IMR-90 (cell line): ENCODE measurements at regions not wholly inside any gene's neighbourhood (a gene's known extent, or its start where the extent isn't known, plus 50 kb on each side); places are given as distances from the start of the nearest gene placed in this dataset.

Experiments used
- ATAC-seq: fragments of 200-7000 bp; cut with Tn5 transposase; 2 replicates; pipeline ENCODE4 v1.9.1; 2020; ENCODE audit warnings: low read depth, mild to moderate bottlenecking, moderate library complexity
- BruUV-seq: library from RNA; stranded (reverse); fragments of 400-500 nt; replicated peaks from 2 replicates; lab custom pipeline; 2021; lab: Mats Ljungman, UMichigan
- CTCF ChIA-PET: fragments of 300-600 bp; formaldehyde crosslinking; extraction: SDS; loops from one replicate; lab custom pipeline; 2021; ENCODE audit warnings: antibody characterized with exemption; lab: Yijun Ruan, JAX
- POLR2A ChIA-PET: fragments of 300-600 bp; sonication (Branson Sonifier 250); formaldehyde crosslinking; loops from one replicate; lab custom pipeline; 2022; ENCODE audit warnings: antibody characterized with exemption; ENCODE audit not compliant: unreplicated experiment; lab: Charles Lee
- DNase-seq: peaks from one replicate; pipeline ENCODE4 v3.0.0; 2013
- H2AFZ ChIP-seq: replicated peaks from 2 replicates; pipeline ENCODE3; 2013; ENCODE audit warnings: low read length, mild to moderate bottlenecking; ENCODE audit not compliant: poor library complexity
- H2AK5ac ChIP-seq: 2 replicates; pipeline ENCODE4 v1.6.1; 2013; ENCODE audit warnings: low read depth, low read length, inconsistent platforms
- H2AK9ac ChIP-seq: replicated peaks from 2 replicates; pipeline ENCODE3; 2013; ENCODE audit warnings: mild to moderate bottlenecking, low read depth, low read length, moderate library complexity; ENCODE audit not compliant: poor library complexity
- H2BK120ac ChIP-seq: 2 replicates; pipeline ENCODE4 v1.6.1; 2013; ENCODE audit warnings: low read depth, low read length, inconsistent platforms
- H2BK15ac ChIP-seq: 3 replicates; pipeline ENCODE4 v1.6.1; 2013; ENCODE audit warnings: low read depth, low read length, inconsistent platforms
- H2BK20ac ChIP-seq: 2 replicates; pipeline ENCODE4 v1.6.1; 2013; ENCODE audit warnings: low read depth, mild to moderate bottlenecking, inconsistent platforms, low read length, moderate library complexity
- H2BK5ac ChIP-seq: 2 replicates; pipeline ENCODE4 v1.6.1; 2013; ENCODE audit warnings: mild to moderate bottlenecking, low read depth, low read length, inconsistent platforms; ENCODE audit not compliant: poor library complexity, severe bottlenecking
- H3K14ac ChIP-seq: replicated peaks from 2 replicates; pipeline ENCODE4 v1.6.1; 2013; ENCODE audit warnings: low read depth, low read length, inconsistent platforms
- H3K18ac ChIP-seq: 2 replicates; pipeline ENCODE4 v1.6.1; 2013; ENCODE audit warnings: low read depth, low read length, control low read depth
- H3K23ac ChIP-seq: 2 replicates; pipeline ENCODE4 v1.6.1; 2013; ENCODE audit warnings: low read depth, low read length, inconsistent platforms
- H3K27ac ChIP-seq: 2 replicates; pipeline ENCODE4 v1.5.1; 2013; ENCODE audit warnings: mild to moderate bottlenecking, control low read depth, low read length; ENCODE audit not compliant: insufficient read depth
- H3K27me3 ChIP-seq: 2 replicates; pipeline ENCODE4 v1.6.1; 2013; ENCODE audit warnings: low read length; ENCODE audit not compliant: control insufficient read depth, insufficient read depth
- H3K36me3 ChIP-seq: 2 replicates; pipeline ENCODE4 v1.6.1; 2013; ENCODE audit warnings: low read length, mixed read lengths; ENCODE audit not compliant: control insufficient read depth, insufficient read depth
- H3K4ac ChIP-seq: 2 replicates; pipeline ENCODE4 v1.6.1; 2013; ENCODE audit warnings: low read depth, low read length, inconsistent platforms
- H3K4me1 ChIP-seq: 2 replicates; pipeline ENCODE4 v1.6.1; 2013; ENCODE audit warnings: low read length, mixed read lengths; ENCODE audit not compliant: control insufficient read depth, insufficient read depth
- H3K4me2 ChIP-seq: 2 replicates; pipeline ENCODE4 v1.6.1; 2013; ENCODE audit warnings: low read depth, mild to moderate bottlenecking, control low read depth, low read length, moderate library complexity
- H3K4me3 ChIP-seq: 2 replicates; pipeline ENCODE4 v1.5.1; 2013; ENCODE audit warnings: low read depth, mild to moderate bottlenecking, control low read depth, low read length, moderate library complexity; ENCODE audit not compliant: insufficient read depth
- H3K56ac ChIP-seq: 2 replicates; pipeline ENCODE4 v1.6.1; 2013; ENCODE audit warnings: low read length, inconsistent platforms; ENCODE audit not compliant: insufficient read depth; ENCODE audit errors: extremely low read depth
- H3K79me1 ChIP-seq, 2 experiments: 2 replicates each; pipeline ENCODE4 v1.6.1; 2013; ENCODE audit warnings: low read length in 2 of 2, inconsistent platforms in 1 of 2, low read depth in 1 of 2
- H3K9ac ChIP-seq: 2 replicates; pipeline ENCODE4 v1.6.1; 2013; ENCODE audit warnings: low read depth, low read length, control low read depth
- H3K9me1 ChIP-seq: 2 replicates; pipeline ENCODE4 v1.6.1; 2013; ENCODE audit warnings: low read length, inconsistent platforms; ENCODE audit not compliant: insufficient read depth
- H3K9me3 ChIP-seq: 2 replicates; pipeline ENCODE4 v1.6.1; 2013; ENCODE audit warnings: low read length; ENCODE audit not compliant: control insufficient read depth, insufficient read depth
- H4K20me1 ChIP-seq: 2 replicates; pipeline ENCODE4 v1.6.1; 2013; ENCODE audit warnings: low read length, inconsistent platforms; ENCODE audit not compliant: insufficient read depth
- H4K5ac ChIP-seq: 2 replicates; pipeline ENCODE4 v1.6.1; 2013; ENCODE audit warnings: mild to moderate bottlenecking, low read depth, low read length, control low read depth
- H4K8ac ChIP-seq, 2 experiments: 2 replicates each; pipeline ENCODE4 v1.6.1; 2013; ENCODE audit warnings: low read depth in 2 of 2, low read length in 2 of 2, control low read depth in 1 of 2, inconsistent platforms in 1 of 2
- H4K91ac ChIP-seq: 2 replicates; pipeline ENCODE4 v1.6.1; 2013; ENCODE audit warnings: low read depth, low read length, inconsistent platforms; ENCODE audit not compliant: insufficient read depth
- BHLHE40 ChIP-seq: fragments of 150-350 bp; IDR thresholded peaks from 2 replicates; pipeline ENCODE4 v1.6.1; 2016; ENCODE audit warnings: mild to moderate bottlenecking, low read depth, low read length
- CEBPB ChIP-seq: IDR thresholded peaks from 2 replicates; pipeline ENCODE4 v1.6.1; 2012; ENCODE audit warnings: low read depth, low read length, improper control_type of control experiment
- CHD1 ChIP-seq: IDR thresholded peaks from 2 replicates; pipeline ENCODE4 v1.6.1; 2012; ENCODE audit warnings: low read depth, low read length, improper control_type of control experiment
- ELK1 ChIP-seq: fragments of 150-350 bp; IDR thresholded peaks from 2 replicates; pipeline ENCODE4 v1.6.1; 2016; ENCODE audit warnings: low read depth, mild to moderate bottlenecking, low read length, moderate library complexity, borderline replicate concordance
- FOS ChIP-seq: fragments of 150-350 bp; IDR thresholded peaks from 2 replicates; pipeline ENCODE4 v1.6.1; 2016; ENCODE audit warnings: low read depth, low read length
- MAFK ChIP-seq: IDR thresholded peaks from 2 replicates; pipeline ENCODE4 v1.6.1; 2012; ENCODE audit warnings: low read depth, low read length, improper control_type of control experiment
- MAZ ChIP-seq: IDR thresholded peaks from 2 replicates; pipeline ENCODE4 v1.6.1; 2012; ENCODE audit warnings: low read depth, mild to moderate bottlenecking, low read length, improper control_type of control experiment, moderate library complexity, borderline replicate concordance
- MXI1 ChIP-seq: IDR thresholded peaks from 2 replicates; pipeline ENCODE4 v1.6.1; 2012; ENCODE audit warnings: low read depth, mild to moderate bottlenecking, low read length, moderate library complexity, borderline replicate concordance
- POLR2A ChIP-seq: IDR thresholded peaks from 2 replicates; pipeline ENCODE4 v1.6.1; 2012; ENCODE audit warnings: mild to moderate bottlenecking, low read depth, low read length
- RAD21 ChIP-seq: IDR thresholded peaks from 2 replicates; pipeline ENCODE4 v1.6.1; 2012; ENCODE audit warnings: low read length, improper control_type of control experiment
- RCOR1 ChIP-seq: IDR thresholded peaks from 2 replicates; pipeline ENCODE4 v1.6.1; 2012; ENCODE audit warnings: mild to moderate bottlenecking, low read length, improper control_type of control experiment; ENCODE audit not compliant: insufficient replicate concordance
- RFX5 ChIP-seq: IDR thresholded peaks from 2 replicates; pipeline ENCODE4 v1.8.0; 2012; ENCODE audit warnings: low read depth, mild to moderate bottlenecking, low read length, moderate library complexity
- SMC3 ChIP-seq: fragments of 150-350 bp; IDR thresholded peaks from 2 replicates; pipeline ENCODE4 v1.6.1; 2016; ENCODE audit warnings: low read depth, mild to moderate bottlenecking, antibody characterized with exemption, low read length, moderate library complexity
- WGBS, 2 experiments: methylation state at CpG; one replicate each; pipeline versions ENCODE4 v1.1.5 to v1.1.7; 2013; ENCODE audit warnings: missing lambda C conversion rate in 2 of 2; ENCODE audit not compliant: insufficient read length in 1 of 2; ENCODE audit errors: extremely low coverage in 2 of 2; 5-methylcytosine and 5-hydroxymethylcytosine counted together
- dilution Hi-C: fragments of 300-500 bp; cut with HindIII; formaldehyde crosslinking; loops from one replicate; pipeline ENCODE4 v1.14.3; 2018; ENCODE audit warnings: low sequenced_read_pairs; ENCODE audit not compliant: unreplicated experiment
- in situ Hi-C: fragments of 300-500 bp; cut with MboI; formaldehyde crosslinking; loops from 3 replicates; pipeline ENCODE4 v1.14.3; 2019; ENCODE audit warnings: low sequenced_read_pairs, inconsistent platforms, mixed read lengths
- intact Hi-C: fragments of 100-400 bp; cut with micrococcal nuclease; formaldehyde crosslinking; loops from 2 replicates; pipeline ENCODE4 v1.10.0; 2022
- TF ChIP-seq, protein P1 (sequence below): conservative IDR thresholded peaks from 2 replicates; pipeline ENCODE4 v1.5.1; 2012; ENCODE audit warnings: mild to moderate bottlenecking, low read depth, low read length, improper control_type of control experiment
- TF ChIP-seq, protein P2 (sequence below): fragments of 150-350 bp; IDR thresholded peaks from 2 replicates; pipeline ENCODE4 v1.6.1; 2017; ENCODE audit warnings: mild to moderate bottlenecking, antibody characterized with exemption, low read length, low read depth

- WGBS, 2 experiments: no CpG with 5 or more reads among the region's 11 CpGs
- no peak overlapping the region for H3K14ac ChIP-seq
- no peaks in the 10 kb centered on the region for H3K4me1 ChIP-seq
- intact Hi-C loops: no loop called here
- no peak overlapping the region for H3K56ac ChIP-seq
- H3K4me3 ChIP-seq: no peak overlapping the region
- H2BK20ac ChIP-seq: no peak overlapping the region
- H2AFZ ChIP-seq: no peak overlapping the region
- H3K79me1 ChIP-seq: no peaks in the 10 kb centered on the region
- BruUV-seq: no TSS peak
- H2BK15ac ChIP-seq: no peak overlapping the region
- no peak overlapping the region for H2BK120ac ChIP-seq
- no peak overlapping the region for H4K91ac ChIP-seq
- ATAC-seq (no peak), DNase-seq (no peak)
- ChIA-PET POLR2A (no interaction called here), CTCF (no interaction called here)
- H3K4me2 ChIP-seq: no peak overlapping the region
- H3K23ac ChIP-seq: no peak overlapping the region
- H4K8ac ChIP-seq: no peak overlapping the region
- no peak for TF ChIP-seq FOS
- TF ChIP-seq RFX5: no peak
- no peak for TF ChIP-seq SMC3
- no peak for TF ChIP-seq RAD21
- no peak for TF ChIP-seq MAFK
- no peak for TF ChIP-seq MAZ
- TF ChIP-seq RCOR1: no peak
- no peak for TF ChIP-seq CHD1
- TF ChIP-seq CEBPB: no peak
- TF ChIP-seq POLR2A: no peak
- no peak for TF ChIP-seq MXI1
- TF ChIP-seq, protein P1, sequence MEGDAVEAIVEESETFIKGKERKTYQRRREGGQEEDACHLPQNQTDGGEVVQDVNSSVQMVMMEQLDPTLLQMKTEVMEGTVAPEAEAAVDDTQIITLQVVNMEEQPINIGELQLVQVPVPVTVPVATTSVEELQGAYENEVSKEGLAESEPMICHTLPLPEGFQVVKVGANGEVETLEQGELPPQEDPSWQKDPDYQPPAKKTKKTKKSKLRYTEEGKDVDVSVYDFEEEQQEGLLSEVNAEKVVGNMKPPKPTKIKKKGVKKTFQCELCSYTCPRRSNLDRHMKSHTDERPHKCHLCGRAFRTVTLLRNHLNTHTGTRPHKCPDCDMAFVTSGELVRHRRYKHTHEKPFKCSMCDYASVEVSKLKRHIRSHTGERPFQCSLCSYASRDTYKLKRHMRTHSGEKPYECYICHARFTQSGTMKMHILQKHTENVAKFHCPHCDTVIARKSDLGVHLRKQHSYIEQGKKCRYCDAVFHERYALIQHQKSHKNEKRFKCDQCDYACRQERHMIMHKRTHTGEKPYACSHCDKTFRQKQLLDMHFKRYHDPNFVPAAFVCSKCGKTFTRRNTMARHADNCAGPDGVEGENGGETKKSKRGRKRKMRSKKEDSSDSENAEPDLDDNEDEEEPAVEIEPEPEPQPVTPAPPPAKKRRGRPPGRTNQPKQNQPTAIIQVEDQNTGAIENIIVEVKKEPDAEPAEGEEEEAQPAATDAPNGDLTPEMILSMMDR: no peak
- no peak for TF ChIP-seq BHLHE40
- TF ChIP-seq, protein P2, sequence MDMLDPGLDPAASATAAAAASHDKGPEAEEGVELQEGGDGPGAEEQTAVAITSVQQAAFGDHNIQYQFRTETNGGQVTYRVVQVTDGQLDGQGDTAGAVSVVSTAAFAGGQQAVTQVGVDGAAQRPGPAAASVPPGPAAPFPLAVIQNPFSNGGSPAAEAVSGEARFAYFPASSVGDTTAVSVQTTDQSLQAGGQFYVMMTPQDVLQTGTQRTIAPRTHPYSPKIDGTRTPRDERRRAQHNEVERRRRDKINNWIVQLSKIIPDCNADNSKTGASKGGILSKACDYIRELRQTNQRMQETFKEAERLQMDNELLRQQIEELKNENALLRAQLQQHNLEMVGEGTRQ: no peak
- no peak for TF ChIP-seq ELK1
- in situ Hi-C loops: no loop called here
- no peak overlapping the region for H2AK9ac ChIP-seq
- no peak overlapping the region for H2AK5ac ChIP-seq
- H3K4ac ChIP-seq: no peak overlapping the region
- no peak overlapping the region for H3K9ac ChIP-seq
- H3K36me3 ChIP-seq: no peaks in the 10 kb centered on the region
- no peak overlapping the region for H4K5ac ChIP-seq
- H2BK5ac ChIP-seq: no peak overlapping the region
- no peak overlapping the region for H3K27ac ChIP-seq
- H3K9me3 ChIP-seq: peaks cover 51% of the 10 kb centered on the region
- no peaks in the 10 kb centered on the region for H3K27me3 ChIP-seq
- H3K18ac ChIP-seq: no peak overlapping the region
- dilution Hi-C loops: no loop called here
- no peaks in the 10 kb centered on the region for H3K9me1 ChIP-seq
- H4K20me1 ChIP-seq: no peaks in the 10 kb centered on the region
Observed at GRCh38 chr18:78927616-78928015, 52.0 kb upstream of the SALL3 start.
